A549 (cell line): ENCODE measurements at regions not wholly inside any gene's neighbourhood (a gene's known extent, or its start where the extent isn't known, plus 50 kb on each side); places are given as distances from the start of the nearest gene placed in this dataset.

Experiments used
- ATAC-seq, 2 experiments: fragments of 200-7000 bp in 1 of 2; fragments of >200 bp in 1 of 2; cut with Nextera tagmentation in 1 of 2; cut with Tn5 transposase in 1 of 2; 3 replicates each; pipeline versions ENCODE4 v1.8.0 to v1.9.1; 2018 to 2020; ENCODE audit warnings: mild to moderate bottlenecking in 1 of 2, moderate library complexity in 1 of 2
- CTCF ChIA-PET: fragments of 300-600 bp; sonication (Branson Sonifier 250); formaldehyde crosslinking; extraction: SDS; loops from one replicate; lab custom pipeline; 2021; ENCODE audit warnings: antibody characterized with exemption, inconsistent platforms; lab: Yijun Ruan, JAX
- POLR2A ChIA-PET: fragments of 350-600 bp; formaldehyde crosslinking; extraction: SDS; loops from one replicate; lab custom pipeline; 2021; ENCODE audit warnings: antibody characterized with exemption, inconsistent platforms; lab: Yijun Ruan, JAX
- DNase-seq, 2 experiments: peaks; one replicate each; pipeline versions ENCODE4 v3.0.0 to v3.0.0-alpha.2; 2011 to 2016; ENCODE audit warnings: low read depth in 1 of 2, low spot score in 1 of 2
- FAIRE-seq: peaks from 2 replicates; lab custom pipeline; 2011; peaks lifted over from hg19 to GRCh38; lab: Jason Lieb, UNC
- H3K27ac ChIP-seq, 2 experiments: fragments of >200 bp; sonication (Bioruptor Twin); formaldehyde crosslinking; 3 replicates each; pipeline ENCODE4 v1.5.1; 2016 to 2017
- H3K4me1 ChIP-seq: fragments of >200 bp; sonication (Bioruptor Twin); formaldehyde crosslinking; 3 replicates; pipeline ENCODE4 v1.6.1; 2016
- H3K4me2 ChIP-seq: fragments of >200 bp; sonication (Bioruptor Twin); formaldehyde crosslinking; 3 replicates; pipeline ENCODE4 v1.6.1; 2016
- H3K4me3 ChIP-seq: fragments of >200 bp; sonication (Bioruptor Twin); formaldehyde crosslinking; 3 replicates; pipeline ENCODE4 v1.5.1; 2016
- H3K9me3 ChIP-seq: fragments of >200 bp; sonication (Bioruptor Twin); formaldehyde crosslinking; 3 replicates; pipeline ENCODE4 v1.6.1; 2016
- BCL3 ChIP-seq: fragments of >200 bp; sonication (Bioruptor Twin); formaldehyde crosslinking; IDR thresholded peaks from 3 replicates; pipeline ENCODE4 v1.6.1; 2016
- CBX8 ChIP-seq: fragments of 200-600 bp; sonication (generic); IDR thresholded peaks from 2 replicates; pipeline ENCODE4 v1.6.1; 2016
- EHF ChIP-seq: fragments of 250-450 bp; sonication (Bioruptor Pico); IDR thresholded peaks from 2 replicates; pipeline ENCODE4 v1.5.0; 2020; ENCODE audit warnings: mild to moderate bottlenecking
- EP300 ChIP-seq, 2 experiments: fragments of >200 bp; sonication (Bioruptor Twin); formaldehyde crosslinking; IDR thresholded peaks; 2 replicates in 1 of 2; 3 replicates in 1 of 2; pipeline ENCODE4 v1.6.1; 2016 to 2017
- FOSB ChIP-seq: fragments of 250-450 bp; sonication (Bioruptor Pico); IDR thresholded peaks from 2 replicates; pipeline ENCODE4 v1.5.0; 2020; ENCODE audit warnings: mild to moderate bottlenecking, moderate library complexity
- FOSL2 ChIP-seq, 2 experiments: fragments of 450-650 bp in 1 of 2; fragments of >200 bp in 1 of 2; sonication (Bioruptor Twin) in 1 of 2; formaldehyde crosslinking; IDR thresholded peaks; 2 replicates each; pipeline versions ENCODE4 v1.5.0 to v1.6.1; 2016 to 2020; ENCODE audit warnings: mild to moderate bottlenecking in 1 of 2, moderate library complexity in 1 of 2
- FOXS1 ChIP-seq: fragments of 250-450 bp; sonication (Bioruptor Pico); IDR thresholded peaks from 2 replicates; pipeline ENCODE4 v1.5.0; 2020; ENCODE audit warnings: mild to moderate bottlenecking, moderate library complexity
- HEYL ChIP-seq: fragments of 250-450 bp; sonication (Bioruptor Pico); IDR thresholded peaks from 2 replicates; pipeline ENCODE4 v1.8.0; 2021; ENCODE audit warnings: mild to moderate bottlenecking, moderate library complexity
- MAZ ChIP-seq: fragments of 150-350 bp; IDR thresholded peaks from 2 replicates; pipeline ENCODE4 v1.6.1; 2014; ENCODE audit warnings: antibody characterized with exemption, low read depth, low read length, borderline replicate concordance
- NFE2L2 ChIP-seq: fragments of 150-350 bp; conservative IDR thresholded peaks from 2 replicates; pipeline ENCODE4 v1.6.1; 2014; ENCODE audit warnings: low read length
- PBX3 ChIP-seq: IDR thresholded peaks from 2 replicates; pipeline ENCODE4 v1.6.1; 2012
- PHF8 ChIP-seq: fragments of 200-600 bp; sonication (generic); IDR thresholded peaks from 2 replicates; pipeline ENCODE4 v1.6.1; 2016; ENCODE audit warnings: low read depth, mild to moderate bottlenecking, antibody characterized with exemption, moderate library complexity, borderline replicate concordance
- POLR2AphosphoS2 ChIP-seq: conservative IDR thresholded peaks from 2 replicates; pipeline ENCODE4 v1.6.1; 2012; ENCODE audit warnings: low read length, improper control_type of control experiment, inconsistent platforms
- RAD21 ChIP-seq, 2 experiments: fragments of >200 bp in 1 of 2; sonication (Bioruptor Twin) in 1 of 2; formaldehyde crosslinking in 1 of 2; IDR thresholded peaks in 1 of 2; conservative IDR thresholded peaks in 1 of 2; 2 replicates in 1 of 2; 3 replicates in 1 of 2; pipeline ENCODE4 v1.6.1; 2012 to 2018; ENCODE audit warnings: inconsistent platforms in 1 of 2
- TFCP2L1 ChIP-seq: fragments of 250-450 bp; sonication (Bioruptor Pico); IDR thresholded peaks from 2 replicates; pipeline ENCODE4 v1.5.0; 2021; ENCODE audit warnings: mild to moderate bottlenecking
- TP53 ChIP-seq: fragments of 250-450 bp; sonication (Bioruptor Pico); IDR thresholded peaks from 2 replicates; pipeline ENCODE4 v1.5.0; 2021; ENCODE audit warnings: mild to moderate bottlenecking, moderate library complexity
- ZSCAN20 ChIP-seq: fragments of 250-450 bp; sonication (Bioruptor Pico); IDR thresholded peaks from 2 replicates; pipeline ENCODE4 v1.8.0; 2022; ENCODE audit warnings: mild to moderate bottlenecking, moderate library complexity
- WGBS: methylation state at CpG from one replicate; pipeline ENCODE4 v1.1.6; 2017; ENCODE audit errors: missing lambda C conversion rate; 5-methylcytosine and 5-hydroxymethylcytosine counted together
- TF ChIP-seq, protein P1 (sequence below): IDR thresholded peaks from 2 replicates; pipeline ENCODE4 v1.6.1; 2012; ENCODE audit warnings: low read depth, borderline replicate concordance
- TF ChIP-seq, protein P2 (sequence below): fragments of 250-450 bp; sonication (Bioruptor Pico); IDR thresholded peaks from 2 replicates; pipeline ENCODE4 v1.5.0; 2020; ENCODE audit warnings: low read depth, mild to moderate bottlenecking, moderate library complexity
- TF ChIP-seq, protein P3 (sequence below): fragments of 250-450 bp; sonication (Bioruptor Pico); IDR thresholded peaks from 2 replicates; pipeline ENCODE4 v1.5.0; 2021; ENCODE audit warnings: mild to moderate bottlenecking, moderate library complexity, borderline replicate concordance
- TF ChIP-seq, protein P4 (sequence below): IDR thresholded peaks from 2 replicates; pipeline ENCODE4 v1.6.1; 2012

DNA sequence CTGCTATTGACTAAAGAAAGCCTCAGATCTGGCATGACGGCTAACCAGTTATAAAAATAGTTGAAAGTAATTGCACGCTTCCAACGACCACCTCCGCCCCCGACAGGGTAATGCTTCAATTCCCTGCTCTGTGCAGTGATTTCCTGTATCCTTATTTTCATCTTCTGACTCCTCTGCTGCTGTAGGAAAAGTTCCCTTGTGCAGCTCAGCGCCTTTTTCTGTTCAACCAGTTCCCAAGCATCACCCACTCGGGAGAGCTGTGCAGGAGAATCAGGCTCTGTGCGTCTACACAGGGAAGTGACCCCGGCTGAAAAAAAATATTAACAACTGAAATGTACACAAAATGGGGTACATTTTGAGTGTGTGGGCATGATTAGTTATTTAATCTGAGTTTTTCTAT lies 91.3 kb upstream of the COPS8 start:
- no peak for FAIRE-seq
- H3K27ac ChIP-seq: no peak overlapping the region
- ATAC-seq: no peak
- TF ChIP-seq BCL3: no peak
- TF ChIP-seq TFCP2L1 (CRISPR knock-in tag): no peak
- TF ChIP-seq TP53 (CRISPR knock-in tag): no peak
- TF ChIP-seq, protein P1, sequence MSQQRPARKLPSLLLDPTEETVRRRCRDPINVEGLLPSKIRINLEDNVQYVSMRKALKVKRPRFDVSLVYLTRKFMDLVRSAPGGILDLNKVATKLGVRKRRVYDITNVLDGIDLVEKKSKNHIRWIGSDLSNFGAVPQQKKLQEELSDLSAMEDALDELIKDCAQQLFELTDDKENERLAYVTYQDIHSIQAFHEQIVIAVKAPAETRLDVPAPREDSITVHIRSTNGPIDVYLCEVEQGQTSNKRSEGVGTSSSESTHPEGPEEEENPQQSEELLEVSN: no peak
- TF ChIP-seq, protein P2, sequence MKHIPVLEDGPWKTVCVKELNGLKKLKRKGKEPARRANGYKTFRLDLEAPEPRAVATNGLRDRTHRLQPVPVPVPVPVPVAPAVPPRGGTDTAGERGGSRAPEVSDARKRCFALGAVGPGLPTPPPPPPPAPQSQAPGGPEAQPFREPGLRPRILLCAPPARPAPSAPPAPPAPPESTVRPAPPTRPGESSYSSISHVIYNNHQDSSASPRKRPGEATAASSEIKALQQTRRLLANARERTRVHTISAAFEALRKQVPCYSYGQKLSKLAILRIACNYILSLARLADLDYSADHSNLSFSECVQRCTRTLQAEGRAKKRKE (CRISPR knock-in tag): no peak
- TF ChIP-seq RAD21 (conservative IDR thresholded peaks at IDR 0.05 in 1 of 2, IDR thresholded peaks at IDR 0.05 in 1 of 2): no peak
- no peak for TF ChIP-seq FOSL2 (IDR thresholded peaks at IDR 0.05)
- TF ChIP-seq FOSL2 (CRISPR knock-in tag; IDR thresholded peaks at IDR 0.05): no peak
- no peak for TF ChIP-seq ZSCAN20 (CRISPR knock-in tag)
- TF ChIP-seq PHF8: no peak
- no peak for TF ChIP-seq FOSB (CRISPR knock-in tag)
- no peak for TF ChIP-seq HEYL (CRISPR knock-in tag)
- no peak for TF ChIP-seq POLR2AphosphoS2
- TF ChIP-seq, protein P3, sequence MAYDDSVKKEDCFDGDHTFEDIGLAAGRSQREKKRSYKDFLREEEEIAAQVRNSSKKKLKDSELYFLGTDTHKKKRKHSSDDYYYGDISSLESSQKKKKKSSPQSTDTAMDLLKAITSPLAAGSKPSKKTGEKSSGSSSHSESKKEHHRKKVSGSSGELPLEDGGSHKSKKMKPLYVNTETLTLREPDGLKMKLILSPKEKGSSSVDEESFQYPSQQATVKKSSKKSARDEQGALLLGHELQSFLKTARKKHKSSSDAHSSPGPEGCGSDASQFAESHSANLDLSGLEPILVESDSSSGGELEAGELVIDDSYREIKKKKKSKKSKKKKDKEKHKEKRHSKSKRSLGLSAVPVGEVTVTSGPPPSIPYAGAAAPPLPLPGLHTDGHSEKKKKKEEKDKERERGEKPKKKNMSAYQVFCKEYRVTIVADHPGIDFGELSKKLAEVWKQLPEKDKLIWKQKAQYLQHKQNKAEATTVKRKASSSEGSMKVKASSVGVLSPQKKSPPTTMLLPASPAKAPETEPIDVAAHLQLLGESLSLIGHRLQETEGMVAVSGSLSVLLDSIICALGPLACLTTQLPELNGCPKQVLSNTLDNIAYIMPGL (CRISPR knock-in tag): no peak
- no peak for TF ChIP-seq EP300 (IDR thresholded peaks at IDR 0.05)
- no peak for TF ChIP-seq MAZ
- TF ChIP-seq, protein P4, sequence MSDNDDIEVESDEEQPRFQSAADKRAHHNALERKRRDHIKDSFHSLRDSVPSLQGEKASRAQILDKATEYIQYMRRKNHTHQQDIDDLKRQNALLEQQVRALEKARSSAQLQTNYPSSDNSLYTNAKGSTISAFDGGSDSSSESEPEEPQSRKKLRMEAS: no peak
- no peak for DNase-seq
- ChIA-PET CTCF (no interaction called here), POLR2A (no interaction called here)
- WGBS: 75% methylated on average over 9 of the region's 9 CpGs
- no peak overlapping the region for H3K4me3 ChIP-seq
- peaks cover 24% of the 10 kb centered on the region for H3K4me1 ChIP-seq
- no peak overlapping the region for H3K4me2 ChIP-seq
- no peaks in the 10 kb centered on the region for H3K9me3 ChIP-seq

- 70% methylated on average over 8 of the region's 8 CpGs for WGBS
- CTCF ChIA-PET: interaction anchor here (1.5 kb wide), 2 partner anchors 18 to 20 kb away, joined by 3 to 5 read pairs; no protein-coding TSS in a partner anchor
- no peak overlapping the region for H3K4me3 ChIP-seq
- H3K9me3 ChIP-seq: no peaks in the 10 kb centered on the region
- peaks cover 24% of the 10 kb centered on the region for H3K4me1 ChIP-seq
- H3K27ac ChIP-seq: no peak overlapping the region; a peak in 1 of 6 replicates
- FAIRE-seq (no peak), DNase-seq (no peak), ATAC-seq (no peak)
- TF ChIP-seq HEYL (CRISPR knock-in tag) (no peak), EHF (no peak), FOXS1 (CRISPR knock-in tag) (no peak), PBX3 (no peak), EP300 (IDR thresholded peaks at IDR 0.05) (no peak), CBX8 (no peak), NFE2L2 (no peak)
- TF ChIP-seq, protein P3 (CRISPR knock-in tag): no peak
- POLR2A ChIA-PET: no interaction called here
- peak overlapping the region; percentile 67; the same call in 2 of the 3 replicates for H3K4me2 ChIP-seq
These were observed 88.5 kb upstream of the COPS8 start for GRCh38 chr2:236997069-236997715.
